GM18868 (cell line): ENCODE measurements at regions not wholly inside any gene's neighbourhood (a gene's known extent, or its start where the extent isn't known, plus 50 kb on each side); places are given as distances from the start of the nearest gene placed in this dataset.

Experiments used
- ATAC-seq: cut with Tn5 transposase; IDR thresholded peaks from one replicate; pipeline ENCODE4 v1.9.1; 2021; ENCODE audit warnings: mild to moderate bottlenecking, moderate library complexity; ENCODE audit not compliant: unreplicated experiment

- no peak for ATAC-seq
Observed at GRCh38 chr7:70907259-70908247, 224.4 kb upstream of the GALNT17 start.

- ATAC-seq = no peak
Observed at GRCh38 chr7:70913924-70914323, 218.0 kb upstream of the GALNT17 start.

GRCh38 chr7:70915067-70915466 is 216.9 kb upstream of the GALNT17 start:
- ATAC-seq = no peak

- ATAC-seq = no peak
Observed at GRCh38 chr7:70919481-70920073, 212.4 kb upstream of the GALNT17 start.

- no peak for ATAC-seq
Observed at GRCh38 chr7:70920876-70921275, 211.1 kb upstream of the GALNT17 start.

GRCh38 chr7:70923181-70923845 is 208.6 kb upstream of the GALNT17 start:
- ATAC-seq = no peak

- no peak for ATAC-seq
Observed at GRCh38 chr7:70925411-70926115, 206.4 kb upstream of the GALNT17 start.

- ATAC-seq = no peak
Observed at GRCh38 chr7:70926666-70927065, 205.3 kb upstream of the GALNT17 start.

GRCh38 chr7:70935311-70935710 is 196.6 kb upstream of the GALNT17 start:
- no peak for ATAC-seq

- no peak for ATAC-seq
Observed at GRCh38 chr7:70935854-70936253, 196.1 kb upstream of the GALNT17 start.

- ATAC-seq = no peak
Observed at GRCh38 chr7:70937424-70937823, 194.5 kb upstream of the GALNT17 start.

- ATAC-seq = no peak
Observed at GRCh38 chr7:70940597-70940996, 191.3 kb upstream of the GALNT17 start.

GRCh38 chr7:70942791-70943190 is 189.2 kb upstream of the GALNT17 start:
- no peak for ATAC-seq

GRCh38 chr7:70944516-70944915 is 187.4 kb upstream of the GALNT17 start:
- ATAC-seq = no peak

- no peak for ATAC-seq
Observed at GRCh38 chr7:70947181-70947580, 184.8 kb upstream of the GALNT17 start.

- ATAC-seq = no peak
Observed at GRCh38 chr7:70949862-70950261, 182.1 kb upstream of the GALNT17 start.

- no peak for ATAC-seq
Observed at GRCh38 chr7:70951271-70951962, 180.5 kb upstream of the GALNT17 start.

GRCh38 chr7:70952311-70952710 is 179.6 kb upstream of the GALNT17 start:
- no peak for ATAC-seq

GRCh38 chr7:70953331-70953741 is 178.6 kb upstream of the GALNT17 start:
- no peak for ATAC-seq

- ATAC-seq = no peak
Observed at GRCh38 chr7:70953796-70954195, 178.1 kb upstream of the GALNT17 start.
